ENCODE measurements at regions not wholly inside any gene's neighbourhood (a gene's known extent, or its start where the extent isn't known, plus 50 kb on each side); places are given as distances from the start of the nearest gene placed in this dataset.
"Not testable (repeated sequence)": the region's sequence is repeated elsewhere in the genome, so short reads cannot be mapped to it uniquely, and the experiment has no call there.

DNA sequence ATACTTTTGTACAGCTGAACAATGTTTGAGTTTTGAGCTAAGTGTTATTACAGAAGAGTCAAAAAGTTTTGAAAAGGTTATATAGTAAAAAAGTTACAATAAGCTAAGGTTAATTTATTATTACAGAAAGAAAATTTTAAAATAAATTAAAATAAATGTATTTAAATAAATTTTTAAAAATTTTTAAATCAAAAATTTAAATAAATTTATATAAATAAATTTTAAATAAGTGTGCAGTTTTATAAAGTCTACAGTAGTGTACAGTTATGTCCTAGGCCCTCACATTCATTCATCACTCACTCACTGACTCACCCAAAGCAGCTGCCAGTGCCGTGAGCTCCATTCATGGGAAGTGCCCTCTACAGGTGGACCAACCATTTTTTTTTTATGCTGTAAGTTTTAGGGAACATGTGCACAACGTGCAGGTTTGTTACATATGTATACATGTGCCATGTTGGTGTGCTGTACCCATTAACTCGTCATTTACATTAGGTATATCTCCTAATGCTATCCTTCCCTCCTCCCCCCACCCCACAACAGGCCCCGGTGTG is 462.9 kb upstream of the ZMIZ1 start:
- no peaks in the 10 kb centered on the region for H3K36me3 ChIP-seq (ENCODE audit: control insufficient read depth in 4 of 4, insufficient read depth in 4 of 4, low read length in 4 of 4)
- H3K4me1 ChIP-seq (ENCODE audit: control insufficient read depth in 5 of 5, insufficient read depth in 5 of 5, low read length in 5 of 5): no peaks in the 10 kb centered on the region
- DNase-seq: no peak
- TF ChIP-seq, protein P1, sequence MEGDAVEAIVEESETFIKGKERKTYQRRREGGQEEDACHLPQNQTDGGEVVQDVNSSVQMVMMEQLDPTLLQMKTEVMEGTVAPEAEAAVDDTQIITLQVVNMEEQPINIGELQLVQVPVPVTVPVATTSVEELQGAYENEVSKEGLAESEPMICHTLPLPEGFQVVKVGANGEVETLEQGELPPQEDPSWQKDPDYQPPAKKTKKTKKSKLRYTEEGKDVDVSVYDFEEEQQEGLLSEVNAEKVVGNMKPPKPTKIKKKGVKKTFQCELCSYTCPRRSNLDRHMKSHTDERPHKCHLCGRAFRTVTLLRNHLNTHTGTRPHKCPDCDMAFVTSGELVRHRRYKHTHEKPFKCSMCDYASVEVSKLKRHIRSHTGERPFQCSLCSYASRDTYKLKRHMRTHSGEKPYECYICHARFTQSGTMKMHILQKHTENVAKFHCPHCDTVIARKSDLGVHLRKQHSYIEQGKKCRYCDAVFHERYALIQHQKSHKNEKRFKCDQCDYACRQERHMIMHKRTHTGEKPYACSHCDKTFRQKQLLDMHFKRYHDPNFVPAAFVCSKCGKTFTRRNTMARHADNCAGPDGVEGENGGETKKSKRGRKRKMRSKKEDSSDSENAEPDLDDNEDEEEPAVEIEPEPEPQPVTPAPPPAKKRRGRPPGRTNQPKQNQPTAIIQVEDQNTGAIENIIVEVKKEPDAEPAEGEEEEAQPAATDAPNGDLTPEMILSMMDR (IDR thresholded peaks at IDR 0.05; ENCODE audit: control extremely low read depth, extremely low read depth): no peak
- no peaks in the 10 kb centered on the region for H3K9me3 ChIP-seq (ENCODE audit: control insufficient read depth in 4 of 4, insufficient read depth in 3 of 4, low read length in 3 of 4)
- no peaks in the 10 kb centered on the region for H3K27me3 ChIP-seq (ENCODE audit: control insufficient read depth in 3 of 3, insufficient read depth in 3 of 3, low read length in 2 of 3)
- 78 to 85% methylated on average over 4 of the region's 4 CpGs for WGBS, 2 donors
- H3K4me3 ChIP-seq: no peak overlapping the region
- no peak for ATAC-seq (ENCODE audit: insufficient read depth, low FRiP score)
- H3K9ac ChIP-seq (ENCODE audit: insufficient read depth in 1 of 2, low read length in 2 of 2): no peak overlapping the region
- no peak overlapping the region for H3K27ac ChIP-seq (ENCODE audit: low read depth in 1 of 2, low read length in 1 of 2)

DNA sequence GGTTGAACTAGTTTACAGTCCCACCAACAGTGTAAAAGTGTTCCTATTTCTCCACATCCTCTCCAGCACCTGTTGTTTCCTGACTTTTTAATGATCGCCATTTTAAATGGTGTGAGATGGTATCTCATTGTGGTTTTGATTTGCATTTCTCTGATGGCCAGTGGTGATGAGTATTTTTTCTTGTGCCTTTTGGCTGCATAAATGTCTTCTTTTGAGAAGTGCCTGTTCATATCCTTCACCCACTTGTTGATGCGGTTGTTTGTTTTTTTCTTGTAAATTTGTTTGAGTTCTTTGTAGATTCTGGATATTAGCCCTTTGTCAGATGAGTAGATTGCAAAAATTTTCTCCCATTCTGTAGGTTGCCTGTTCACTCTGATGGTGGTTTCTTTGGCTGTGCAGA is 462.0 kb upstream of the ZMIZ1 start:
- H3K36me3 ChIP-seq (ENCODE audit: control insufficient read depth in 4 of 4, insufficient read depth in 4 of 4, low read length in 4 of 4); H3K4me3 ChIP-seq; ATAC-seq (ENCODE audit: insufficient read depth, low FRiP score); H3K27me3 ChIP-seq (ENCODE audit: control insufficient read depth in 3 of 3, insufficient read depth in 3 of 3, low read length in 2 of 3); H3K4me1 ChIP-seq (ENCODE audit: control insufficient read depth in 5 of 5, insufficient read depth in 5 of 5, low read length in 5 of 5); H3K9ac ChIP-seq (ENCODE audit: insufficient read depth in 1 of 2, low read length in 2 of 2); DNase-seq; H3K9me3 ChIP-seq (ENCODE audit: control insufficient read depth in 4 of 4, insufficient read depth in 3 of 4, low read length in 3 of 4); H3K27ac ChIP-seq (ENCODE audit: low read depth in 1 of 2, low read length in 1 of 2): not testable (repeated sequence)
- 85 to 95% methylated on average over 2 of the region's 2 CpGs for WGBS, 2 donors

DNA sequence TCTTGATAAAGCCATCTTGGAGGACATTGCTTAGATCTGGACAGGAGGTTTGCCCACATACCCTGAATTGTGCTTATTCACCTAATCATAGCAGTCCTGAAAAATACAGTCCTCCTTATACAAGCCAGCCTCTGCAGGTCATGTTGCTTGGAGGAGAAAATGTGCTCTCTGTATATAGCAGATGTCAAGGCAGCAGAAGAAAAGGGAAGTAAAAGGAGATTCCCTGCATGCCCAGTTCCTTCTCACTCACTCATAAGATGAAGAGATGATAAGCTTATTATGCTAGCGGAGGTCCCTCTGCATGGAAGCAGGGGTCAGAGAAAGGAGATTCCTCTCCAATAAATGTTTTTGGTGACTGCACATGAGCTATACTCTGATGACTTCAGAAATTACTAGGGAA is 458.8 kb upstream of the ZMIZ1 start:
- no peak for ATAC-seq (ENCODE audit: insufficient read depth, low FRiP score)
- peak in 1 of 3 donors; percentile 5 for DNase-seq
- Histone ChIP-seq H3K4me1 (ENCODE audit: control insufficient read depth in 5 of 5, insufficient read depth in 5 of 5, low read length in 5 of 5) (no peaks in the 10 kb centered on the region), H3K27ac (ENCODE audit: low read depth in 1 of 2, low read length in 1 of 2) (no peak overlapping the region), H3K4me3 (no peak overlapping the region), H3K9me3 (ENCODE audit: control insufficient read depth in 4 of 4, insufficient read depth in 3 of 4, low read length in 3 of 4) (peaks cover 0 to 5% (median 0%) of the 10 kb centered on the region in 4 donors), H3K27me3 (ENCODE audit: control insufficient read depth in 3 of 3, insufficient read depth in 3 of 3, low read length in 2 of 3) (no peaks in the 10 kb centered on the region), H3K9ac (ENCODE audit: insufficient read depth in 1 of 2, low read length in 2 of 2) (no peak overlapping the region), H3K36me3 (ENCODE audit: control insufficient read depth in 4 of 4, insufficient read depth in 4 of 4, low read length in 4 of 4) (no peaks in the 10 kb centered on the region)
- WGBS, 2 donors: 63 to 84% methylated on average over 1 of the region's 1 CpG
- TF ChIP-seq, protein P1 (IDR thresholded peaks at IDR 0.05; ENCODE audit: control extremely low read depth, extremely low read depth): no peak

DNA sequence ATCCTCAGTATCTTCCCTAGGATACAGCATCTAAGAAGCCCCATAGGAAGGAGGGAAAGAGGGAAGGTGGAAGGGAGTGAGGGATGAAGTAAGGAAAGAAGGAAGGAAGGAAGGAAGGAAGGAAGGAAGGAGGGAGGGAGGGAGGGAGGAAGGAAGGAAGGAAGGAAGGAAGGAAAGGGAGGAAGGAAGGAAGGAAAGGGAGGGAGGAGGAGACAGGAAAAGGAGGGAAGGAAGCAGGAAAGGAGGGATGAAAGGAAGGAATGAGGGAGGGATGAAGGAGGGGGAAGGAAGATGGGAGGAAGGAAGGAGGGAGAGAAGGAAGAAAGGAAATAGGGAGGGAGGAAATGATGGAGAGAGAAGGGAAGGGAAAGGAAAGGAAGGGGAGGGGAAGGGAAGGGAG is 455.6 kb upstream of the ZMIZ1 start:
- peaks cover 0 to 5% (median 0%) of the 10 kb centered on the region in 4 donors for H3K9me3 ChIP-seq (ENCODE audit: control insufficient read depth in 4 of 4, insufficient read depth in 3 of 4, low read length in 3 of 4)
- TF ChIP-seq, protein P1 (IDR thresholded peaks at IDR 0.05; ENCODE audit: control extremely low read depth, extremely low read depth): no peak
- H3K9ac ChIP-seq (ENCODE audit: insufficient read depth in 1 of 2, low read length in 2 of 2): no peak overlapping the region
- H3K4me1 ChIP-seq (ENCODE audit: control insufficient read depth in 5 of 5, insufficient read depth in 5 of 5, low read length in 5 of 5): no peaks in the 10 kb centered on the region
- ATAC-seq (ENCODE audit: insufficient read depth, low FRiP score): no peak
- H3K27me3 ChIP-seq (ENCODE audit: control insufficient read depth in 3 of 3, insufficient read depth in 3 of 3, low read length in 2 of 3): no peaks in the 10 kb centered on the region
- no peak overlapping the region for H3K27ac ChIP-seq (ENCODE audit: low read depth in 1 of 2, low read length in 1 of 2)
- no peaks in the 10 kb centered on the region for H3K36me3 ChIP-seq (ENCODE audit: control insufficient read depth in 4 of 4, insufficient read depth in 4 of 4, low read length in 4 of 4)
- DNase-seq: no peak
- no peak overlapping the region for H3K4me3 ChIP-seq

Measured in lung (tissue), 11 donors.